A549 (cell line): ENCODE measurements at regions not wholly inside any gene's neighbourhood (a gene's known extent, or its start where the extent isn't known, plus 50 kb on each side); places are given as distances from the start of the nearest gene placed in this dataset.

Source experiments
- ATAC-seq, 2 experiments: fragments of 200-7000 bp in 1 of 2; fragments of >200 bp in 1 of 2; cut with Nextera tagmentation in 1 of 2; cut with Tn5 transposase in 1 of 2; 3 replicates each; pipeline versions ENCODE4 v1.8.0 to v1.9.1; 2018 to 2020; ENCODE audit warnings: mild to moderate bottlenecking in 1 of 2, moderate library complexity in 1 of 2
- CTCF ChIA-PET: fragments of 300-600 bp; sonication (Branson Sonifier 250); formaldehyde crosslinking; extraction: SDS; loops from one replicate; lab custom pipeline; 2021; ENCODE audit warnings: antibody characterized with exemption, inconsistent platforms; lab: Yijun Ruan, JAX
- POLR2A ChIA-PET: fragments of 350-600 bp; formaldehyde crosslinking; extraction: SDS; loops from one replicate; lab custom pipeline; 2021; ENCODE audit warnings: antibody characterized with exemption, inconsistent platforms; lab: Yijun Ruan, JAX
- DNase-seq, 2 experiments: peaks; one replicate each; pipeline versions ENCODE4 v3.0.0 to v3.0.0-alpha.2; 2011 to 2016; ENCODE audit warnings: low read depth in 1 of 2, low spot score in 1 of 2
- FAIRE-seq: peaks from 2 replicates; lab custom pipeline; 2011; peaks lifted over from hg19 to GRCh38; lab: Jason Lieb, UNC
- H3K27ac ChIP-seq, 2 experiments: fragments of >200 bp; sonication (Bioruptor Twin); formaldehyde crosslinking; 3 replicates each; pipeline ENCODE4 v1.5.1; 2016 to 2017
- H3K4me1 ChIP-seq: fragments of >200 bp; sonication (Bioruptor Twin); formaldehyde crosslinking; 3 replicates; pipeline ENCODE4 v1.6.1; 2016
- H3K4me2 ChIP-seq: fragments of >200 bp; sonication (Bioruptor Twin); formaldehyde crosslinking; 3 replicates; pipeline ENCODE4 v1.6.1; 2016
- H3K4me3 ChIP-seq: fragments of >200 bp; sonication (Bioruptor Twin); formaldehyde crosslinking; 3 replicates; pipeline ENCODE4 v1.5.1; 2016
- H3K9me3 ChIP-seq: fragments of >200 bp; sonication (Bioruptor Twin); formaldehyde crosslinking; 3 replicates; pipeline ENCODE4 v1.6.1; 2016
- ATOH8 ChIP-seq: fragments of 250-450 bp; sonication (Bioruptor Pico); IDR thresholded peaks from 2 replicates; pipeline ENCODE4 v1.5.0; 2020; ENCODE audit warnings: low read depth, mild to moderate bottlenecking, moderate library complexity
- CBX2 ChIP-seq: fragments of 200-600 bp; sonication (generic); IDR thresholded peaks from 2 replicates; pipeline ENCODE4 v1.6.1; 2016; ENCODE audit warnings: low read depth, mild to moderate bottlenecking, borderline replicate concordance
- CHD2 ChIP-seq: fragments of 150-350 bp; IDR thresholded peaks from 2 replicates; pipeline ENCODE4 v1.6.1; 2014; ENCODE audit warnings: low read length; ENCODE audit not compliant: partially characterized antibody
- CHD4 ChIP-seq: fragments of 200-600 bp; sonication (generic); IDR thresholded peaks from 2 replicates; pipeline ENCODE4 v1.6.1; 2016; ENCODE audit warnings: antibody characterized with exemption, mild to moderate bottlenecking, borderline replicate concordance
- ESRRA ChIP-seq: fragments of 150-350 bp; IDR thresholded peaks from 2 replicates; pipeline ENCODE4 v1.6.1; 2014; ENCODE audit warnings: mild to moderate bottlenecking, low read length, borderline replicate concordance
- FOSB ChIP-seq: fragments of 250-450 bp; sonication (Bioruptor Pico); IDR thresholded peaks from 2 replicates; pipeline ENCODE4 v1.5.0; 2020; ENCODE audit warnings: mild to moderate bottlenecking, moderate library complexity
- FOXS1 ChIP-seq: fragments of 250-450 bp; sonication (Bioruptor Pico); IDR thresholded peaks from 2 replicates; pipeline ENCODE4 v1.5.0; 2020; ENCODE audit warnings: mild to moderate bottlenecking, moderate library complexity
- HES2 ChIP-seq: fragments of >200 bp; sonication (Bioruptor Twin); formaldehyde crosslinking; IDR thresholded peaks from 2 replicates; pipeline ENCODE4 v1.6.1; 2016
- HEYL ChIP-seq: fragments of 250-450 bp; sonication (Bioruptor Pico); IDR thresholded peaks from 2 replicates; pipeline ENCODE4 v1.8.0; 2021; ENCODE audit warnings: mild to moderate bottlenecking, moderate library complexity
- HOXA7 ChIP-seq: fragments of 250-450 bp; sonication (Bioruptor Pico); IDR thresholded peaks from 2 replicates; pipeline ENCODE4 v1.5.0; 2020; ENCODE audit warnings: mild to moderate bottlenecking, moderate library complexity
- JUNB ChIP-seq: fragments of >200 bp; sonication (Bioruptor Twin); formaldehyde crosslinking; IDR thresholded peaks from 2 replicates; pipeline ENCODE4 v1.6.1; 2016
- KDM1A ChIP-seq: fragments of 200-600 bp; sonication (generic); IDR thresholded peaks from 2 replicates; pipeline ENCODE4 v1.6.1; 2016; ENCODE audit warnings: low read depth, mild to moderate bottlenecking
- MAFK ChIP-seq: fragments of 450-650 bp; IDR thresholded peaks from 2 replicates; pipeline ENCODE4 v1.6.1; 2014; ENCODE audit not compliant: partially characterized antibody
- MYC ChIP-seq: IDR thresholded peaks from 2 replicates; pipeline ENCODE4 v1.6.1; 2012; ENCODE audit warnings: mild to moderate bottlenecking, inconsistent platforms, low read length, improper control_type of control experiment, borderline replicate concordance
- NFE2L2 ChIP-seq: fragments of 150-350 bp; conservative IDR thresholded peaks from 2 replicates; pipeline ENCODE4 v1.6.1; 2014; ENCODE audit warnings: low read length
- PBX3 ChIP-seq: IDR thresholded peaks from 2 replicates; pipeline ENCODE4 v1.6.1; 2012
- POLR2A ChIP-seq: IDR thresholded peaks from 2 replicates; pipeline ENCODE4 v1.6.1; 2012; ENCODE audit warnings: mild to moderate bottlenecking, low read length
- POLR2AphosphoS2 ChIP-seq: conservative IDR thresholded peaks from 2 replicates; pipeline ENCODE4 v1.6.1; 2012; ENCODE audit warnings: low read length, improper control_type of control experiment, inconsistent platforms
- RFX5 ChIP-seq: fragments of 450-650 bp; IDR thresholded peaks from 2 replicates; pipeline ENCODE4 v1.7.1; 2014; ENCODE audit warnings: antibody characterized with exemption, mild to moderate bottlenecking, moderate library complexity
- SMC3 ChIP-seq: fragments of >200 bp; sonication (Bioruptor Twin); formaldehyde crosslinking; IDR thresholded peaks from 3 replicates; pipeline ENCODE4 v1.6.1; 2018; ENCODE audit warnings: inconsistent platforms
- TP53 ChIP-seq: fragments of 250-450 bp; sonication (Bioruptor Pico); IDR thresholded peaks from 2 replicates; pipeline ENCODE4 v1.5.0; 2021; ENCODE audit warnings: mild to moderate bottlenecking, moderate library complexity
- ZC3H11A ChIP-seq: fragments of 450-650 bp; IDR thresholded peaks from 2 replicates; pipeline ENCODE4 v1.6.1; 2014; ENCODE audit warnings: antibody characterized with exemption, mild to moderate bottlenecking
- ZFP36 ChIP-seq: fragments of 450-650 bp; IDR thresholded peaks from 2 replicates; pipeline ENCODE4 v1.6.1; 2014; ENCODE audit warnings: borderline replicate concordance; ENCODE audit not compliant: partially characterized antibody
- WGBS: methylation state at CpG from one replicate; pipeline ENCODE4 v1.1.6; 2017; ENCODE audit errors: missing lambda C conversion rate; 5-methylcytosine and 5-hydroxymethylcytosine counted together
- TF ChIP-seq, protein P1 (sequence below): fragments of 450-650 bp; IDR thresholded peaks from 2 replicates; pipeline ENCODE4 v1.6.1; 2014; ENCODE audit warnings: antibody characterized with exemption
- TF ChIP-seq, protein P2 (sequence below): fragments of 200-600 bp; sonication (generic); IDR thresholded peaks from 2 replicates; pipeline ENCODE4 v1.6.1; 2016; ENCODE audit warnings: antibody characterized with exemption, mild to moderate bottlenecking, moderate library complexity
- TF ChIP-seq, protein P3 (sequence below): IDR thresholded peaks from 2 replicates; pipeline ENCODE4 v1.6.1; 2012; ENCODE audit warnings: low read depth, borderline replicate concordance

DNA sequence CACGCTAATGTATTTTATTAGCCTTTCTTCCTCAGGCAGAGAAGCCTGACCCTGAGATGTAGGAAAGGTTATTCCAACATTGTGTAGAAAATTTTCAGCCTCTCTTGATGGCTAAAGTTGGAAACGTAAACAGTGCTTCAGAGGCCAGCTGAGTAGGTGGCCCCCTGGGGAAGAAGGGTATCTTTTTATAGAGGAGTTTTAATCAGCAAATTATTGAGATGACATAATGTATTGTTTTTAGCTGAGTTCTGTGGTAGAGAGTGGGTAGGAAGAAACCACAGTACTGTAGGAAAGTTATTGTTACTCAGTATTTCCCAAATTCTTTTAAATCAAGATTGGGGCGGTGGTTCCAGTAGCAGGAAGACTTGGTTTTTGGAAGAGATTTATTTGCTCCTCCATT is 268.8 kb downstream of the DLEU7 start (continued):
- TF ChIP-seq CHD2 (no peak), POLR2A (no peak), ZC3H11A (no peak), MYC (no peak), HES2 (no peak), ESRRA (no peak)

- no peaks in the 10 kb centered on the region for H3K4me1 ChIP-seq
- no peak for FAIRE-seq
- WGBS, result 74% methylated on average over 3 of the region's 3 CpGs
- ChIA-PET POLR2A (no interaction called here), CTCF (no interaction called here)
- no peak for DNase-seq
- no peak overlapping the region for H3K4me2 ChIP-seq
- no peak overlapping the region for H3K4me3 ChIP-seq
- no peak for ATAC-seq
- no peak overlapping the region for H3K27ac ChIP-seq
- no peaks in the 10 kb centered on the region for H3K9me3 ChIP-seq
- TF ChIP-seq TP53 (CRISPR knock-in tag), result no peak
- no peak for TF ChIP-seq RFX5
- no peak for TF ChIP-seq ZC3H11A
- TF ChIP-seq NFE2L2, result no peak
- TF ChIP-seq JUNB, result no peak
- TF ChIP-seq CHD4, result no peak
- no peak for TF ChIP-seq ATOH8 (CRISPR knock-in tag)
- TF ChIP-seq, protein P1, sequence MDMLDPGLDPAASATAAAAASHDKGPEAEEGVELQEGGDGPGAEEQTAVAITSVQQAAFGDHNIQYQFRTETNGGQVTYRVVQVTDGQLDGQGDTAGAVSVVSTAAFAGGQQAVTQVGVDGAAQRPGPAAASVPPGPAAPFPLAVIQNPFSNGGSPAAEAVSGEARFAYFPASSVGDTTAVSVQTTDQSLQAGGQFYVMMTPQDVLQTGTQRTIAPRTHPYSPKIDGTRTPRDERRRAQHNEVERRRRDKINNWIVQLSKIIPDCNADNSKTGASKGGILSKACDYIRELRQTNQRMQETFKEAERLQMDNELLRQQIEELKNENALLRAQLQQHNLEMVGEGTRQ, result no peak
- TF ChIP-seq SMC3, result no peak
- no peak for TF ChIP-seq HEYL (CRISPR knock-in tag)
These were observed 268.4 kb downstream of the DLEU7 start for GRCh38 chr13:50575138-50575537.

DNA sequence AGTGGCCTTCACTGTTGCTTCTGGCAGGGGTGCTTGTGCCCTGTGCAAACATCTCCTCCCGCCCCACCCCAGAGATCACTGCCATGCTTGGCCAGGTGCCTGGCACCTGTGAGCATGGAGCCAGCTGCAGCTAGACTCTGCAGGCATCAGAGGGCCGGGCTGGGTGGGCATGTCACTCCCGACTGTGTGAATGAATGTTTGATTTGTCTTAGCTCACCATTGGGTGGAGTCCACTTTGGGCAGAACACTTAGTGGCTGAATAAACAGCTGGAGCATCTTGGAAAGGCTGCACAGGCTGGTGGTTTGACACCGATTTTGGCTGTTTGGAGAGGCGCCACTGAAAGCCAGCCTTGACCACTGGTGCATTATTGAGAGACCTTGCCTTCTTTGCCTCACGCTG is 267.3 kb downstream of the DLEU7 start:
- WGBS, result 76% methylated on average over 4 of the region's 6 CpGs
- no peak for FAIRE-seq
- CTCF ChIA-PET, result no interaction called here

GRCh38 chr13:50577806-50578205 is 265.7 kb downstream of the DLEU7 start:
- ChIA-PET POLR2A (no interaction called here), CTCF (no interaction called here)
- ATAC-seq (no peak), DNase-seq (no peak), FAIRE-seq (no peak)
- Histone ChIP-seq H3K9me3 (no peaks in the 10 kb centered on the region), H3K4me2 (no peak overlapping the region), H3K27ac (no peak overlapping the region), H3K4me1 (no peaks in the 10 kb centered on the region), H3K4me3 (no peak overlapping the region)
- WGBS, result 91% methylated on average over 2 of the region's 2 CpGs
- TF ChIP-seq FOXS1 (CRISPR knock-in tag) (no peak), CBX2 (no peak), HES2 (no peak), PBX3 (no peak), JUNB (no peak), HOXA7 (CRISPR knock-in tag) (no peak), CHD4 (no peak), FOSB (CRISPR knock-in tag) (no peak), SMC3 (no peak), ZFP36 (no peak), KDM1A (no peak), POLR2AphosphoS2 (no peak), MYC (no peak)
- TF ChIP-seq, protein P2, sequence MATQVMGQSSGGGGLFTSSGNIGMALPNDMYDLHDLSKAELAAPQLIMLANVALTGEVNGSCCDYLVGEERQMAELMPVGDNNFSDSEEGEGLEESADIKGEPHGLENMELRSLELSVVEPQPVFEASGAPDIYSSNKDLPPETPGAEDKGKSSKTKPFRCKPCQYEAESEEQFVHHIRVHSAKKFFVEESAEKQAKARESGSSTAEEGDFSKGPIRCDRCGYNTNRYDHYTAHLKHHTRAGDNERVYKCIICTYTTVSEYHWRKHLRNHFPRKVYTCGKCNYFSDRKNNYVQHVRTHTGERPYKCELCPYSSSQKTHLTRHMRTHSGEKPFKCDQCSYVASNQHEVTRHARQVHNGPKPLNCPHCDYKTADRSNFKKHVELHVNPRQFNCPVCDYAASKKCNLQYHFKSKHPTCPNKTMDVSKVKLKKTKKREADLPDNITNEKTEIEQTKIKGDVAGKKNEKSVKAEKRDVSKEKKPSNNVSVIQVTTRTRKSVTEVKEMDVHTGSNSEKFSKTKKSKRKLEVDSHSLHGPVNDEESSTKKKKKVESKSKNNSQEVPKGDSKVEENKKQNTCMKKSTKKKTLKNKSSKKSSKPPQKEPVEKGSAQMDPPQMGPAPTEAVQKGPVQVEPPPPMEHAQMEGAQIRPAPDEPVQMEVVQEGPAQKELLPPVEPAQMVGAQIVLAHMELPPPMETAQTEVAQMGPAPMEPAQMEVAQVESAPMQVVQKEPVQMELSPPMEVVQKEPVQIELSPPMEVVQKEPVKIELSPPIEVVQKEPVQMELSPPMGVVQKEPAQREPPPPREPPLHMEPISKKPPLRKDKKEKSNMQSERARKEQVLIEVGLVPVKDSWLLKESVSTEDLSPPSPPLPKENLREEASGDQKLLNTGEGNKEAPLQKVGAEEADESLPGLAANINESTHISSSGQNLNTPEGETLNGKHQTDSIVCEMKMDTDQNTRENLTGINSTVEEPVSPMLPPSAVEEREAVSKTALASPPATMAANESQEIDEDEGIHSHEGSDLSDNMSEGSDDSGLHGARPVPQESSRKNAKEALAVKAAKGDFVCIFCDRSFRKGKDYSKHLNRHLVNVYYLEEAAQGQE, result no peak
- TF ChIP-seq, protein P3, sequence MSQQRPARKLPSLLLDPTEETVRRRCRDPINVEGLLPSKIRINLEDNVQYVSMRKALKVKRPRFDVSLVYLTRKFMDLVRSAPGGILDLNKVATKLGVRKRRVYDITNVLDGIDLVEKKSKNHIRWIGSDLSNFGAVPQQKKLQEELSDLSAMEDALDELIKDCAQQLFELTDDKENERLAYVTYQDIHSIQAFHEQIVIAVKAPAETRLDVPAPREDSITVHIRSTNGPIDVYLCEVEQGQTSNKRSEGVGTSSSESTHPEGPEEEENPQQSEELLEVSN, result no peak

More for the DNA sequence above, 267.3 kb downstream of the DLEU7 start:
- POLR2A ChIA-PET, result no interaction called here
- DNase-seq, result no peak
- Histone ChIP-seq H3K4me2 (no peak overlapping the region), H3K27ac (no peak overlapping the region), H3K4me3 (no peak overlapping the region)
- ATAC-seq, result no peak
- TF ChIP-seq CHD2, result no peak
- TF ChIP-seq MAFK, result no peak
- TF ChIP-seq, all 56 proteins: peak for 0
- H3K9me3 ChIP-seq, result no peaks in the 10 kb centered on the region
- no peaks in the 10 kb centered on the region for H3K4me1 ChIP-seq
